ENCODE measurements at regions not wholly inside any gene's neighbourhood (a gene's known extent, or its start where the extent isn't known, plus 50 kb on each side); places are given as distances from the start of the nearest gene placed in this dataset.
"Not testable (repeated sequence)": the region's sequence is repeated elsewhere in the genome, so short reads cannot be mapped to it uniquely, and the experiment has no call there.

- peak in 1 of 3 donors; percentile 10 for DNase-seq
These were observed 779.3 kb upstream of the CITED2 start for GRCh38 chr6:140153703-140154102.

DNA sequence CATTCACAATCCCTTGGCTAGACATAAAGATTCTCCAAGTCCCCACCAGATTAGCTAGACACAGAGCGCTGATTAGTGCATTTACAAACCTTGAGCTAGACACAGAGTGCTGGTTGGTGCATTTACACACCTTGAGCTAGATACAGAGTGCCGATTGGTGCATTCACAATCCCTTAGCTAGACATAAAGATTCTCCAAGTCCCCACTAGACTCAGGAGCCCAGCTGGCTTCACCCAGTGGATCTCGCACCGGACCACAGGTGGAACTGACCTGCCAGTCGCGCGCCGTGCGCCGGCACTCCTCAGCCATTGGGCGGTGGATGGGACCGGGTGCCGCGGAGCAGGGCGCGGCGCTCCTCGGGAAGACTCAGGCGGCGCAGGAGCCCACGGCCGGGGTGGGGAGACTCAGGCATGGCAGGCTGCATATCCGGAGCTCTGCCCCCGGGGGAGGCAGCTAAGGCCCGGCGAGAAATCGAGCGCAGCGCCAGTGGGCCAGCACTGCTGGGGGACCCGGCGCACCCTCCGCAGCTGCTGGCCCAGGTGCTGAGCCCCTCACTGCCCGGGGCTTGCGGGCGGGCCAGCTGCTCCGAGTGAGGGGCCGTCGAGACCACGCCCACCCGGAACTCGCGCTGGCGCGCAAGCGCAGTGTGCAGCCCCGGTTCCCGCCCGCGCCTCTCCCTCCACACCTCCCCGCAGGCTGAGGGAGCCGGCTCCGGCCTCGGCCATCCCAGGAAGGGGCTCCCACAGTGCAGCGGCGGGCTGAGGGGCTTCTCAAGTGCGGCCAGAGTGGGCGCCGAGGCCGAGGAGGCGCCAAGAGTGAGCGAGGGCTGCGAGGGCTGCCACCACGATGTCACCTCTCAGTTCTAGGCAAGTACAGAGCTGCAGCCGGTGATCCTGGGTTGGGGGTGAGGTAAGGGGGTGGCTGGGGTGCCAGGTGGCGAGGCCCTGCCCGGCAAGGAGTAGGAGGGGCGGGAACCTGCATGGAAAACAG is 773.7 kb upstream of the CITED2 start:
- not testable (repeated sequence) for DNase-seq

DNA sequence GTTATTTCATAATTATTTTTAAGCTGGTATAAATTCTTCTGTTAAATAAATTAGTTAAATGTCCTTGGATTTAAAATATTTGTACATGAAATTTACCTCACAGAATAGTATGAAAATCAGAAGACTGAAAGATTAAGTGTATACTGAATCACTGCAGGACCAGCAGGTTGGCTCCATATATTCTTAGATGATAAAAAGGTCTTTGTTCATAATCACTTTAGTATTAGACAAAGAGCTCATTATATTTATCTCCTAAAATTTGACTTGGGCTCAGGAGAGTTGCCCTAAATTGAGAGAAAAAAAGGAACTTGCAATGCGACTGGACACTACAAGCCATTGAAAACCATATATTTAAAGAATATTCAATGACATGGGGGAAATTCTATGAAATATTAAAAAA is 766.4 kb upstream of the CITED2 start:
- no peak for DNase-seq

DNA sequence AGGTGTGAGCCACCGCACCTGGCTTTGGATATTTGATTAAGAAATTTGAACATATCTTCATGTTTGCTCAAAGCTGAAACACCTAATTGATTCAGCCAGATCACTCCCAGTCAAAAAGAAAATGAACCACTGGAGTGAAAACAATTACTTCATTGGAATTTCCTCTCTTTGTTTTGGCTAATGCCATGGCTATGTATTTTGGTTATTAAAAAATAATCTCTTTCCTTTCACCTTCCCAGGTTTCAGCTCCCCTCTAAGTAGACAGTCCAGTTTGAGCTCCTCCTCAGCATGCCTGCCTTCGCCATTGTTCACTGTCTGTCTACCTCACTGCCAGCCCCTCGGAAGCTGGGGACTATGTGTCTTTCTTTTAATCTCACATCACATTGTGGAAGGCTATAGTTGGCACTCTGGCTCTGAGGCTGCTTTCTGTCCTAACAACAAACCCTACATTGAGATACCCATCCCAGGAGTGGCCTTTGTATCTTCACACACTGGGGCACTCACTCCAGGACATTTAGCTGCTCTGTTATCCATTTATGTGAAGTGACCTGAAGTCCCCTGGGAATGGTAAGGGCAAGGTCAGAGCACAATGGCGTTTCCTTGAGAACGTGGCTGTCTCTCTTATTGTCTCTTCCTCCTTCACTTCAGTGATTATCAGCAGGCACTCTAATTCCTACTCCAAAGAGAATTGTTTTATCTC is 764.0 kb upstream of the CITED2 start:
- DNase-seq, result no peak

GRCh38 chr6:140134224-140134623 is 759.8 kb upstream of the CITED2 start:
- DNase-seq, result no peak

DNA sequence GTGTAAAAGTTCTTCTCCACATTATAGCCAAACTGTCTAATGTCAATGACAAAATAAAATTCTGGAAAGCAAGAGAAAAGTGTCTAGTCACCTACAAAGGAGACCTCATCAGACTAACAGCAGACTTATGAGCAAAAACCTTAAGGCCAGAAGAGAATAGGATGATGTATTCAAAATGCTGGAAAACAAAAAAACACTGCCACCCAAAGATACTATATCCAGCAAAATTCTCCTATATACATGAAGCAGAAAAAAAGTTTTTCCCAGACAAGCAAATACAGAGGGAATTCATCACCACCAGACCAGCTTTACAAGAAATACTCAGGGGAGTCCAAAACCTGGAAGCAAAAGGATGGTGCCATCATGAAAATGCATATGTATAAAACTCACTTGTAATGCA is 755.6 kb upstream of the CITED2 start:
- no peak for DNase-seq

DNA sequence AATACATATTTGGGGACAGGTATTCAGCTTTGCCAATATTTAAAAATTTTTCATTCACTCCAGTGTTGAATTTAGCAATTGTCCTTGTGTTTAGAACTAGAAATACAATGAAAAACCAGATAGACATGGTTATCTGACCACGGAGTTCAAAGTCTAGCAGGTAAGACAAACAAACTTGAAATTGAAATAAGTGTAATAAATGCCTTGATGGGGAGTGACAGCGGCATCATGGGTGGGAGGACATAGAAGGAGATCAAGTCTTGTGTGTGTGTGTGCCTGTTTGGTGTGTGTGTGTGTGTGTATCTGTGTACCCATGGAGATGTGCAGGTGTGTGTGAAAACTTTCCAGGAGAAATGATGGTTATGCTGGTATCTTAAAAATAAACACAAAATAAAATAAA is 750.0 kb upstream of the CITED2 start:
- DNase-seq, result no peak

DNA sequence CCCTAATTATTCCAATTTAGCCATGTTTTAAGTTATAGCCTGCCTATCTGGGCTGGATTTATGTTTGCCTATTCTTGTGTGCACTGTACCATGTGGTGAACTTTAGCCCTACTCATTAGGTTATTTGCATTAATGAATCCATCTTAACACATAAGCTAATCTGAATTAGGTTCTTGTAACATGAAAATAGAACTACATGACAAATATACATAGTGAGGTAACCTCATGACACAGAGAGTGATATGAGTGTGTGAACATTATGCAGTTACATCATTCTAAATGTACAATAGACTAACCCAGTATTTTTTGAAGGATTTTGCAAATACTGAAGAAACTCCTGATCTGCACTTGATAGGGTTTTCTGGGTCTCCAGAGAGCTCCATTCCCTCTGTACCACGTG is 733.7 kb upstream of the CITED2 start:
- DNase-seq, result no peak

GRCh38 chr6:140107216-140107615 is 732.8 kb upstream of the CITED2 start:
- DNase-seq, result no peak

DNA sequence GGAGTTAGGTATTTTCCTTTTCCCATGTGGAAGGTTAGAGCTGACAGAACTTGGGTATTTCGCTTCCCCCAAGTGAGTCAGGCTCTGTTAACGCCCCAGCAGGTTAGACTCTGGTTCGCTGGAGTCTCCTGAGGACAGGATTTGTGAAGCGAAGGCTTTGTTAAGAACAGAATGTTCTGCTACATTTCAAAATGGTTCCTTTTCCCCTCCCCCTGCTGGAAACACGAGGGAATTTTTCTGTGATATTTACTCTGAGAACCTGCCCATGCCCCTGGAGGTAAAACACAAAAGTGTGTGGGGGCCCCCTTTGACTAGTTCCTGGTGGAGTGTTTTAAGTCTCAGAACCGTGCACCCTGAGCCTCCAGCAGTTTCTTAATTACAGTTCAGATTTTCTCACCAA is 731.4 kb upstream of the CITED2 start:
- DNase-seq, result peak in 2 of 3 donors; percentile 30 to 33

DNA sequence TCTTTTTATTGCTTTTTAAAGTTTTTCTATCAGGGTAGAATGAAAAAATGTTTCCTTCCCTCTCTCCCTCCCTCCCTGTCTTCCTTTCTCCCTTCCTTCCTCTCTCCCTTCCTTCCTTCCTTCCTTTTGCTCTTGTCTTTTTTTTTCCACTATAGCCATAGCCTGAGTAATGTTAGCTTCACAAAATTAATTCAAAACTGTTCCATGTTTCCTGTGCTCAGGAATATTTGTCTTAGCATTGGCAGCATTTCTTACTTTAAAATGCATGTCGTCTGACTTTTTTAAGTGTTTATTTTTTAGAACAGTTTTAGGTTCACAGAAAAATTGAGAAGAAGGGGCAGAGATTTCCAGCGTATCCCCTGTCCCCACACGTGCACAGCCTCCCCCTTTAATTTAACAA is 730.8 kb upstream of the CITED2 start:
- no peak for DNase-seq

DNA sequence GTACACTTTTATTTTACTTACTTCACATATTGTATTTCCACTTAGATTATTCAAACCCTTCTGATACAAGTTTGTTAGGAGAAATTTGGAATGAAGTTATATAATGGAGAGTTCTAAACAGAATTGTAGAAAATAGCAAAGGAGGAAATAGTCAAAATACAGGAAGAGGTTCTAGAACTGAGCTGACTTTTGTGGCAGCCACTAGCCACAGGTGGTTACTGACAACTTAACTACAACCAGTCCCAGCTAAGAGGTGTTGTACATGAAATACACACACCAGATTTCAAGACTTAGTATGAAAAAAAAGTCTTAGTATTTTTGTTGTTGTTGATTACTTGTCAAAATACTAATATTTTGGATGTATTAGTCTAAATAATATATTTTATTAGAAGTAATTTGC is 727.4 kb upstream of the CITED2 start:
- DNase-seq, result no peak

- DNase-seq, result no peak
These were observed 726.9 kb upstream of the CITED2 start for GRCh38 chr6:140101367-140101766.

DNA sequence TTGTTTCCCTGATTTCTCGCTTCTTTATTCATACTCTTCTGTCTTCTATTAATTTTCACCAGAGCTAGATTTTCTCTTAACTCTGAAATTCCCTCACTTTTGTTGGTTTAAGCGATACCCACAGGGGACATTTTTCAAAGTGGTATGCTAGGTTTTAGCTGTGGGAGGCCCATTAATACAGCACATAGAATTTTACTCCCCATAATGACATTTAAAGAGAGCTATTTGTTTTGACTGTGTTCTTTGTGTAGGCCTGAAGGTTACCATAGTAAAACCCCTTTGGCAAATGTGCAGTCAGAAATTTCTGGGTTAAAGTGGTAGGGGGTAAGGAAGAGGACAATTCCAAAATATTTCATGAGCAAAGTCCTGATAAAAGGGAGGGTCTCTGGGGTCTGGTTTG is 721.1 kb upstream of the CITED2 start:
- DNase-seq, result no peak

DNA sequence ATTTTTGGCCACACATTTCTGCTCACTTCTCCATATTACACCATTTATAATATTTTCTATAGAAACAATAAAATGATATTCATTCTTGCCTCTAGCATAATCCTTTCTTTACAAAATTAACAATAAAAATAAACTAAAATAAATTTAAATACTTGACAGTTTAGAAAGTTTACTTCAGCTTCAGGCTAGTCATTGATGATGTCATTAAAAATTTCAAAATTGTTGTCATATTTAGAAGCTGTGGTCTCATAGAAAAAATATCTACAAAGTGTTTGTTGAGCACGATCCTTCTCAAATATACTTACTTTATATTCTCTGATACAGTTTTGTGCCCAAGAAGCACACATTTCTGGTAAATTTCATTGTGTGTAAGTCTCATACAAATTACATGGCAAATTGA is 717.4 kb upstream of the CITED2 start:
- peak in 2 of 3 donors; percentile 34 to 37 for DNase-seq

- DNase-seq, result no peak
These were observed 716.4 kb upstream of the CITED2 start for GRCh38 chr6:140090871-140091270.

DNA sequence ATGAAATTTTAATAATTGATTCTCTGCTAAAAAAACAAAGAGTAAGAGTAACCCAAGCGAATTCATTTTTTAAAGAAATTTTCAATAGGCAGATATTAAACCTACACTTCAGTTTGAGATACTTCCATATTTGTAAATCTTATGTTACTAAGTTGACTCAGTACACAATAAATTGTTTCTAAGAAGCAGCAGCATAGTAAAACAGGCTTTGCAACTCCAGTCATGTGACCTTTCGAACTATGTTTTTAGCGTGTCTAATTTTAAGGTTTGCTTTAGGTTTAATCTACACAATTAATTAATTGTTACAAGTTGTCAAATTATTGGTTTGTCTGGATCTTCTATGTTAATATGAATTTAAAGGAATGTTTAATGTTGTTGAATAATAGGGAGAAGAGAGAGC is 708.9 kb upstream of the CITED2 start:
- DNase-seq, result no peak

DNA sequence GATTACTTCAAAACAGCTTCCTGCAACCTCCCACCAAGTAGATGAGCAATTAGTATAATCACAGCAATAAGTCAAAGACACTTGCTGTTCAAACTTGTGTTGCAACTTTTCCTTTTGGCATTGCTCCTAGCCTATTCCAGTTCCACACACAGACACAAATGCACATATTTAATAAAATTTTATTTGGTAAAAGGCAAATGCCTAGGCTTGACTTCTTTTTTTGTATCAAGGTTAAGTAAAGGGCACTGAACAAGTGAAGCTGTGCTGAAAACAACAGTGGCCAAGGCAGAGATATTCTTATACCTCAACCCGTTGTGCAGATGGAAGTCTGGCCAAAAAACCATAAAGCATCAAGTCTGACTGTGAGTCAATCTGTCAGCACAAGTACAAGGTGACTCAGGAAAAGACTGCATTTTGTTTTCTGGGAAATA is 708.4 kb upstream of the CITED2 start:
- peak; percentile 7 to 24 (median 14) for DNase-seq

- DNase-seq, result peak; percentile 41 to 53 (median 44)
These were observed 704.9 kb upstream of the CITED2 start for GRCh38 chr6:140079328-140079727.

DNA sequence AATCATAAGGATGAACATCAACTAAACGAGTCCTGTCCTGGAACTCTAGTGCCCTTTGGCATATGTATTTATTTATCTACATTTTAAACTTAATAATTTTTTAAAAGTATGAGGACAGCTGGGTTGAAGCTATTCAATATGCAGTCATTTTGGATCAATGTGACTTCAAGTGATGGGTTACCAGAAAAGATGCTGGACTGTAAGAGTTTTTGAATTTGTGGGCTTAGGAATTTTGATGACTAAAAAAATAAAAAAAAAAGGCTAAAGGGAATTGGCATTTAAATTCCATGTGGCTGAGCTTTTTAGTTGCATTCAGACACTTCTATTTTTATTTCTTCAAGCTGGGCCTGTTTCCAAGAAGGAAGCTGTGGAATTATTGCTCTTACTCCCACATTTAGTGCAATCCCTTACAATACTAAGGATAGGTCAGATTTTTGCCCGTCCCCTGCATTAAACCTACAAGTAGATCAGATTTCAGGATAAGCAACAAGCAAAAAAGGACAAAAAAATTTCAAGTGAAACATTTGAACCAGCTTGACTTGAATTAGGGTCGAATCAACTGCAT is 704.2 kb upstream of the CITED2 start:
- no peak for DNase-seq

DNA sequence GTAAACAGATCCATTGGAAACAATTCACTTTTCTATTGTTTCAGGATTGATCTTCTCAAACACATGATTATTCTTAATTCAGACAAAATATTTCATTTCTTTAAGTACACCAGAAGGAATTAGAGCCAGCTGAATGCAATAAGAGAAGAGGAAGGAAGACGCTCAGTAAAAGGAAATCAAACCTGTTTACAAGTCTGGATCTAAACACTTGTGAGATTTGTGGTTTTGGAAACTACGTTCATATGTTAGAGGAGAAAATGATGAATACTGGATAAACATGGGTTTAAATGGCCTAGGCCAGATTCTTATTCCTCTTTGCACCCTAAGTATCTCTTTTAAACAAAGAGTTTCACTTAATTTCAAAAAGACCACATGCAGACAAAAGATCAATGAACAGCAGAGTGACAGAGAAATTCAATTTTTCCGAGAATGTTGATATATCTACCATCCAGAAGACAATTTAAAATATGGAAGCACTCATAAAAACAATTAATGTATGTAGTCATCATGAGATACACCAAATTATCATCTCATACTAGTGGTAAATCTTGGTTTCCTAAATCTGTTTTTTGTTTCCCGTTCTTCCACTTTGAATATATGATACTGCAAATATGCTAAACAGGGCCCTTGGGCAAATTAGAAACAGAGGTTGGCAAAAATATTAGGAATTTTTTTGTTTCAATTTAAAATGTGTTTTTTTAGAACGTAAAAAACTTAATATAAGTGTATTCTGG is 703.5 kb upstream of the CITED2 start:
- no peak for DNase-seq

DNA sequence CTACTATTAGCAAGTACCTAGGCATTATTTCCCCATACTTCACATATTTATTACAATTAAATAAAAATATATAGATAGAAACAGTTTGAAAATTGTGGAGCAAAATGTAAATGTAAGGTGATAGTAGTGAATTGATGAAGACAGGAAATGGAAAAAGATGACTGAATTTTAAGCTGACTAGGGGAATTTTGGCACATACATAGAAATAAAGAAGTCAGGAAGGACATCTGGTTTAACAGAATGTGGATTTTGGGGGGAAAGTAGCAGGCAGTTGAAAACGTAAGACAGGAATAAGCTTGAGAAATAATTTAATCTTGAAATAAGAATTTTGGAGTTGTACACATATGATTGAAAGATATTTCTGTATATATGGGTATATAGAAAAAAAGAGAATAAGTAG is 701.7 kb upstream of the CITED2 start:
- DNase-seq, result no peak

GRCh38 chr6:140073456-140073855 is 699.0 kb upstream of the CITED2 start:
- DNase-seq, result peak; percentile 19 to 64 (median 62)

Measured in suppressor macrophage treated with lipopolysaccharide for 1 hour (primary cell).